ENCODE measurements at regions not wholly inside any gene's neighbourhood (a gene's known extent, or its start where the extent isn't known, plus 50 kb on each side); places are given as distances from the start of the nearest gene placed in this dataset.

GRCh38 chr5:67659288-67659687 lies 462.7 kb upstream of the CD180 start:
- ATAC-seq (ENCODE audit: insufficient number of reproducible peaks, low FRiP score, low read depth) (no peak), DNase-seq (ENCODE audit: low spot score) (no peak)
- Histone ChIP-seq H3K4me1 (ENCODE audit: control insufficient read depth in 1 of 2, low read depth in 2 of 2) (no peaks in the 10 kb centered on the region), H3K36me3 (no peaks in the 10 kb centered on the region), H3K27me3 (replicated peaks; ENCODE audit: insufficient read depth) (no peaks in the 10 kb centered on the region), H3K4me3 (no peak overlapping the region), H3K27ac (no peak overlapping the region), H3K9me3 (no peaks in the 10 kb centered on the region)
- TF ChIP-seq, protein P1, sequence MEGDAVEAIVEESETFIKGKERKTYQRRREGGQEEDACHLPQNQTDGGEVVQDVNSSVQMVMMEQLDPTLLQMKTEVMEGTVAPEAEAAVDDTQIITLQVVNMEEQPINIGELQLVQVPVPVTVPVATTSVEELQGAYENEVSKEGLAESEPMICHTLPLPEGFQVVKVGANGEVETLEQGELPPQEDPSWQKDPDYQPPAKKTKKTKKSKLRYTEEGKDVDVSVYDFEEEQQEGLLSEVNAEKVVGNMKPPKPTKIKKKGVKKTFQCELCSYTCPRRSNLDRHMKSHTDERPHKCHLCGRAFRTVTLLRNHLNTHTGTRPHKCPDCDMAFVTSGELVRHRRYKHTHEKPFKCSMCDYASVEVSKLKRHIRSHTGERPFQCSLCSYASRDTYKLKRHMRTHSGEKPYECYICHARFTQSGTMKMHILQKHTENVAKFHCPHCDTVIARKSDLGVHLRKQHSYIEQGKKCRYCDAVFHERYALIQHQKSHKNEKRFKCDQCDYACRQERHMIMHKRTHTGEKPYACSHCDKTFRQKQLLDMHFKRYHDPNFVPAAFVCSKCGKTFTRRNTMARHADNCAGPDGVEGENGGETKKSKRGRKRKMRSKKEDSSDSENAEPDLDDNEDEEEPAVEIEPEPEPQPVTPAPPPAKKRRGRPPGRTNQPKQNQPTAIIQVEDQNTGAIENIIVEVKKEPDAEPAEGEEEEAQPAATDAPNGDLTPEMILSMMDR (IDR thresholded peaks at IDR 0.05): no peak

DNA sequence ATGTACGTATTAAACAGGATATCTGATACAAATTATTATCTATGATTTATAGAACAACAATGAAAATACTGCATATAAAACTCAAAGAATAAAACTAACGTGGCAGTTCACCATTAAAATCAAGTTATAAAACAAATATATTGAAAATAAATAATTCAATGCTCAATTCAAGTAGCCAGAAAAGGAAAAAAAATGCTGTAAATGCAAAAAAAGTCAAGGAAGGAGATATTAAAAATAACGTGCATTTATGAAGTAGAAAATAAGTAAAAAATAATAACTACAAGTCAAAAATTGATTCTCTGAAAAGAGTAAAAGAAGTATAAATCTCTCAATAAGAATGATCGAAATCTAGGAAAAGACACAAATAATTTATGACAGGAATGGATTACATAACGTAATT lies 460.5 kb upstream of the CD180 start:
- Histone ChIP-seq H3K27me3 (replicated peaks; ENCODE audit: insufficient read depth) (no peaks in the 10 kb centered on the region), H3K4me1 (ENCODE audit: control insufficient read depth in 1 of 2, low read depth in 2 of 2) (no peaks in the 10 kb centered on the region), H3K36me3 (no peaks in the 10 kb centered on the region), H3K9me3 (no peaks in the 10 kb centered on the region), H3K4me3 (no peak overlapping the region), H3K27ac (no peak overlapping the region)
- TF ChIP-seq, protein P1 (IDR thresholded peaks at IDR 0.05): no peak
- DNase-seq (ENCODE audit: low spot score) (no peak), ATAC-seq (ENCODE audit: insufficient number of reproducible peaks, low FRiP score, low read depth) (no peak)

- H3K27ac ChIP-seq: no peak overlapping the region
Measured at GRCh38 chr5:67652201-67652600, 455.6 kb upstream of the CD180 start.

DNA sequence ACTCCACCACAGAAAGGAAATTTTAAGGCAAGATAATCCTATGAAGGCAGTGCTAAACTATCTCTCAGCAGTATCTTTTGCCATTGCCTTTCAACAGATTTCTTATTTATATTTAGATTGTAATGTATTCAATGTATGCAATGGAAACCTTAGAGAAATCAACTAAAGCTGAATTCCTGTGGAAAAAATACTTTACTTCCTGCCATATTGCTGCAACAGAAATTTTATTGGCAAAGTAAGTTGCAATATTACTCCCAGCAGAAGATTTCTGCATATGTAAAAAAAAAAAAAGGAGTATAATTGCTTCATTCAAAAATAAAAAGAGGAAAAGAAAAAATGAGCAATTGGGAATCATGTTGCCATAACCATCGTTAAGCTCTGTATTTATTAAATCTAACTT lies 454.6 kb upstream of the CD180 start:
- Histone ChIP-seq H3K27me3 (replicated peaks; ENCODE audit: insufficient read depth) (no peaks in the 10 kb centered on the region), H3K36me3 (no peaks in the 10 kb centered on the region), H3K27ac (no peak overlapping the region), H3K4me1 (ENCODE audit: control insufficient read depth in 1 of 2, low read depth in 2 of 2) (peaks cover 7 to 34% of the 10 kb centered on the region in 2 donors), H3K9me3 (no peaks in the 10 kb centered on the region), H3K4me3 (no peak overlapping the region)
- DNase-seq (ENCODE audit: low spot score) (no peak), ATAC-seq (ENCODE audit: insufficient number of reproducible peaks, low FRiP score, low read depth) (no peak)
- TF ChIP-seq, protein P1 (IDR thresholded peaks at IDR 0.05): no peak

More at GRCh38 chr5:67652201-67652600, 455.6 kb upstream of the CD180 start:
- Histone ChIP-seq H3K4me1 (ENCODE audit: control insufficient read depth in 1 of 2, low read depth in 2 of 2) (peaks cover 7 to 24% of the 10 kb centered on the region in 2 donors), H3K4me3 (no peak overlapping the region), H3K36me3 (no peaks in the 10 kb centered on the region), H3K9me3 (no peaks in the 10 kb centered on the region), H3K27me3 (replicated peaks; ENCODE audit: insufficient read depth) (no peaks in the 10 kb centered on the region)
- TF ChIP-seq, protein P1 (IDR thresholded peaks at IDR 0.05): no peak
- DNase-seq (ENCODE audit: low spot score): no peak
- ATAC-seq (ENCODE audit: insufficient number of reproducible peaks, low FRiP score, low read depth): no peak

- ATAC-seq (ENCODE audit: insufficient number of reproducible peaks, low FRiP score, low read depth) (no peak), DNase-seq (ENCODE audit: low spot score) (no peak)
- Histone ChIP-seq H3K9me3 (no peaks in the 10 kb centered on the region), H3K27ac (peak overlapping the region; percentile 11 to 20), H3K4me3 (peak overlapping the region; percentile 22), H3K4me1 (ENCODE audit: control insufficient read depth in 1 of 2, low read depth in 2 of 2) (peaks cover 9 to 41% of the 10 kb centered on the region in 2 donors), H3K27me3 (replicated peaks; ENCODE audit: insufficient read depth) (no peaks in the 10 kb centered on the region), H3K36me3 (no peaks in the 10 kb centered on the region)
- TF ChIP-seq, protein P1 (IDR thresholded peaks at IDR 0.05): no peak
Measured at GRCh38 chr5:67648201-67648671, 451.6 kb upstream of the CD180 start.
